H1 (cell line): ENCODE measurements at regions not wholly inside any gene's neighbourhood (a gene's known extent, or its start where the extent isn't known, plus 50 kb on each side); places are given as distances from the start of the nearest gene placed in this dataset.

Experiments
- CTCF ChIA-PET: fragments of 300-600 bp; sonication (Branson Sonifier 250); formaldehyde crosslinking; loops from one replicate; lab custom pipeline; 2021; ENCODE audit not compliant: partially characterized antibody; lab: Charles Lee
- POLR2A ChIA-PET: fragments of 300-600 bp; sonication (Branson Sonifier 250); formaldehyde crosslinking; loops from one replicate; lab custom pipeline; 2021; ENCODE audit warnings: inconsistent platforms; ENCODE audit not compliant: partially characterized antibody; lab: Charles Lee
- DNase-seq, 2 experiments: peaks; one replicate each; pipeline versions ENCODE4 v3.0.0 to v3.0.0-alpha.2; 2010 to 2022; ENCODE audit warnings: low spot score in 2 of 2, low read depth in 1 of 2, mixed read lengths in 1 of 2
- FAIRE-seq: peaks from 2 replicates; lab custom pipeline; 2011; peaks lifted over from hg19 to GRCh38; lab: Jason Lieb, UNC
- H2AFZ ChIP-seq: 2 replicates; pipeline ENCODE4 v1.8.1; 2012; ENCODE audit warnings: low read length, inconsistent platforms
- H2AK5ac ChIP-seq: 2 replicates; pipeline ENCODE4 v1.6.1; 2013; ENCODE audit warnings: low read depth, low read length
- H2BK120ac ChIP-seq: replicated peaks from 2 replicates; pipeline ENCODE3; 2013; ENCODE audit warnings: low read depth, low read length, inconsistent platforms
- H2BK12ac ChIP-seq: 2 replicates; pipeline ENCODE4 v1.6.1; 2013; ENCODE audit warnings: low read depth, low read length
- H2BK15ac ChIP-seq: 2 replicates; pipeline ENCODE4 v1.6.1; 2013; ENCODE audit warnings: low read length
- H2BK20ac ChIP-seq: 2 replicates; pipeline ENCODE4 v1.6.1; 2013; ENCODE audit warnings: low read length
- H2BK5ac ChIP-seq: 2 replicates; pipeline ENCODE4 v1.6.1; 2013; ENCODE audit warnings: low read depth, low read length
- H3K14ac ChIP-seq: 2 replicates; pipeline ENCODE4 v1.6.1; 2013; ENCODE audit warnings: inconsistent platforms; ENCODE audit not compliant: insufficient read length
- H3K18ac ChIP-seq: 2 replicates; pipeline ENCODE4 v1.6.1; 2013; ENCODE audit warnings: low read length; ENCODE audit errors: extremely low read depth
- H3K23ac ChIP-seq: 2 replicates; pipeline ENCODE4 v1.6.1; 2013; ENCODE audit warnings: inconsistent platforms; ENCODE audit not compliant: insufficient read length
- H3K23me2 ChIP-seq: 2 replicates; pipeline ENCODE4 v1.6.1; 2013; ENCODE audit warnings: low read depth, low read length
- H3K27ac ChIP-seq: 2 replicates; pipeline ENCODE4 v1.6.1; 2011; ENCODE audit warnings: low read depth, low read length, inconsistent platforms
- H3K27me3 ChIP-seq, 4 experiments: replicated peaks in 1 of 4; 1 replicate in 1 of 4; 2 replicates in 3 of 4; pipeline versions ENCODE4 v1.6.1 to v1.8.1; 2011 to 2013; ENCODE audit warnings: low read length in 3 of 4, mild to moderate bottlenecking in 3 of 4, inconsistent platforms in 2 of 4, mixed read lengths in 2 of 4, moderate library complexity in 1 of 4; ENCODE audit not compliant: control insufficient read depth in 3 of 4, insufficient read depth in 3 of 4; ENCODE audit errors: extremely low read depth in 1 of 4
- H3K36me3 ChIP-seq, 4 experiments: 2 replicates each; pipeline versions ENCODE4 v1.6.1 to v1.8.1; 2011 to 2013; ENCODE audit warnings: mild to moderate bottlenecking in 4 of 4, low read length in 3 of 4, moderate library complexity in 2 of 4, control low read depth in 1 of 4, inconsistent platforms in 1 of 4; ENCODE audit not compliant: insufficient read depth in 4 of 4, control insufficient read depth in 2 of 4
- H3K4ac ChIP-seq: replicated peaks from 2 replicates; pipeline ENCODE3; 2013; ENCODE audit warnings: low read length, low read depth, mixed read lengths, inconsistent platforms; ENCODE audit not compliant: insufficient read length
- H3K4me1 ChIP-seq, 4 experiments: replicated peaks in 1 of 4; 1 replicate in 1 of 4; 2 replicates in 3 of 4; pipeline versions ENCODE4 v1.6.1 to v1.8.1; 2011 to 2013; ENCODE audit warnings: low read length in 3 of 4, inconsistent platforms in 2 of 4, mixed read lengths in 1 of 4; ENCODE audit not compliant: insufficient read depth in 4 of 4, control insufficient read depth in 3 of 4
- H3K4me2 ChIP-seq, 2 experiments: 2 replicates each; pipeline versions ENCODE4 v1.6.1 to v1.8.1; 2011 to 2013; ENCODE audit warnings: low read depth in 2 of 2, low read length in 2 of 2, control low read depth in 1 of 2, inconsistent platforms in 1 of 2, mild to moderate bottlenecking in 1 of 2; ENCODE audit not compliant: insufficient read depth in 1 of 2
- H3K4me3 ChIP-seq, 4 experiments: fragments of 200-600, 300-600 bp in 1 of 4; sonication (generic), shearing (Covaris generic), sonication (Bioruptor Twin) in 1 of 4; 2 replicates each; pipeline versions ENCODE4 v1.5.1 to v1.8.1; 2011 to 2016; ENCODE audit warnings: low read length in 4 of 4, low read depth in 3 of 4, control low read depth in 2 of 4, inconsistent platforms in 2 of 4, mild to moderate bottlenecking in 2 of 4, mixed read lengths in 1 of 4, moderate library complexity in 1 of 4; ENCODE audit not compliant: insufficient read depth in 2 of 4; ENCODE audit errors: extremely low read depth in 1 of 4
- H3K56ac ChIP-seq: replicated peaks from 2 replicates; pipeline ENCODE3; 2013; ENCODE audit warnings: low read depth, mild to moderate bottlenecking, mixed read lengths, low read length, inconsistent platforms; ENCODE audit not compliant: insufficient read length
- H3K79me1 ChIP-seq: 2 replicates; pipeline ENCODE4 v1.6.1; 2013; ENCODE audit warnings: low read depth, low read length, control low read depth
- H3K79me2 ChIP-seq, 2 experiments: 2 replicates each; pipeline versions ENCODE4 v1.6.1 to v1.8.1; 2012 to 2013; ENCODE audit warnings: low read length in 2 of 2, mild to moderate bottlenecking in 2 of 2, inconsistent platforms in 1 of 2; ENCODE audit not compliant: insufficient read depth in 2 of 2, control insufficient read depth in 1 of 2
- H3K9ac ChIP-seq, 4 experiments: replicated peaks in 1 of 4; 1 replicate in 1 of 4; 2 replicates in 3 of 4; pipeline versions ENCODE4 v1.6.1 to v1.8.1; 2011 to 2013; ENCODE audit warnings: low read depth in 3 of 4, low read length in 3 of 4, control low read depth in 2 of 4, mild to moderate bottlenecking in 2 of 4, moderate library complexity in 2 of 4, inconsistent platforms in 1 of 4; ENCODE audit errors: extremely low read depth in 1 of 4
- H3K9me3 ChIP-seq, 2 experiments: 2 replicates each; pipeline versions ENCODE4 v1.6.1 to v1.8.1; 2012 to 2013; ENCODE audit warnings: mild to moderate bottlenecking in 2 of 2, moderate library complexity in 2 of 2, control low read depth in 1 of 2, inconsistent platforms in 1 of 2, low read depth in 1 of 2, low read length in 1 of 2, mixed read lengths in 1 of 2; ENCODE audit not compliant: insufficient read depth in 2 of 2
- H4K20me1 ChIP-seq, 2 experiments: replicated peaks in 1 of 2; 2 replicates each; pipeline versions ENCODE3 to v1.8.1; 2011 to 2013; ENCODE audit warnings: inconsistent platforms in 2 of 2, low read length in 2 of 2, mild to moderate bottlenecking in 1 of 2; ENCODE audit not compliant: insufficient read depth in 2 of 2, control insufficient read depth in 1 of 2
- H4K5ac ChIP-seq: 2 replicates; pipeline ENCODE4 v1.6.1; 2013; ENCODE audit warnings: low read length, low read depth, mixed read lengths, inconsistent platforms; ENCODE audit not compliant: insufficient read length
- H4K8ac ChIP-seq: 2 replicates; pipeline ENCODE4 v1.8.0; 2013; ENCODE audit warnings: mild to moderate bottlenecking, moderate library complexity, low read length, inconsistent platforms; ENCODE audit not compliant: insufficient read depth; ENCODE audit errors: extremely low read depth
- H4K91ac ChIP-seq: replicated peaks from 2 replicates; pipeline ENCODE3; 2013; ENCODE audit warnings: low read length, mixed read lengths, inconsistent platforms; ENCODE audit not compliant: insufficient read length
- CBX5 ChIP-seq: fragments of 300-800, 300-1000 bp; sonication (generic); IDR thresholded peaks from 2 replicates; pipeline ENCODE4 v1.7.1; 2016; ENCODE audit warnings: antibody characterized with exemption, low read length, low read depth
- JUND ChIP-seq: IDR thresholded peaks from 2 replicates; pipeline ENCODE4 v1.6.1; 2011; ENCODE audit warnings: mild to moderate bottlenecking, improper control_type of control experiment, low read length
- RAD21 ChIP-seq, 2 experiments: IDR thresholded peaks in 1 of 2; conservative IDR thresholded peaks in 1 of 2; 2 replicates each; pipeline ENCODE4 v1.6.1; 2011; ENCODE audit warnings: low read depth in 2 of 2, low read length in 2 of 2, improper control_type of control experiment in 1 of 2, inconsistent platforms in 1 of 2, mild to moderate bottlenecking in 1 of 2, moderate library complexity in 1 of 2
- SP2 ChIP-seq: IDR thresholded peaks from 2 replicates; pipeline ENCODE4 v1.6.1; 2012; ENCODE audit warnings: mild to moderate bottlenecking, low read length, inconsistent platforms
- WGBS, 2 experiments: shearing (Covaris generic) in 1 of 2; methylation state at CpG; one replicate each; pipeline versions ENCODE4 v1.1.6 to v1.1.7; 2013 to 2015; ENCODE audit warnings: low lambda C conversion rate in 2 of 2, mixed read lengths in 2 of 2, inconsistent platforms in 1 of 2, low coverage in 1 of 2, missing lambda C conversion rate in 1 of 2; ENCODE audit not compliant: insufficient replicate concordance in 2 of 2, insufficient coverage in 1 of 2, insufficient read length in 1 of 2; ENCODE audit errors: extremely low coverage in 1 of 2, missing lambda C conversion rate in 1 of 2; 5-methylcytosine and 5-hydroxymethylcytosine counted together

GRCh38 chr17:63120406-63120805 lies 154.4 kb downstream of the TANC2 start:
- no peaks in the 10 kb centered on the region for H4K20me1 ChIP-seq
- no peak overlapping the region for H2BK12ac ChIP-seq
- H3K79me2 ChIP-seq = no peaks in the 10 kb centered on the region
- no peaks in the 10 kb centered on the region for H3K27me3 ChIP-seq
- no peak overlapping the region for H3K27ac ChIP-seq
- no peak overlapping the region for H2BK120ac ChIP-seq
- H2BK15ac ChIP-seq = no peak overlapping the region
- ChIA-PET CTCF (no interaction called here), POLR2A (no interaction called here)
- H3K14ac ChIP-seq = no peak overlapping the region
- H3K4me1 ChIP-seq = no peaks in the 10 kb centered on the region; a peak in 1 of 7 replicates
- no peak for FAIRE-seq
- no peak overlapping the region for H3K23ac ChIP-seq
- DNase-seq = no peak
- H3K4me2 ChIP-seq = no peak overlapping the region
- no peaks in the 10 kb centered on the region for H3K9me3 ChIP-seq
- H4K8ac ChIP-seq = no peak overlapping the region
- 93% methylated on average over 2 of the region's 2 CpGs; no CpG with 5 or more reads in 1 of the 2 experiments for WGBS, 2 experiments
- no peak overlapping the region for H3K9ac ChIP-seq
- no peak overlapping the region for H2AFZ ChIP-seq
- no peak overlapping the region for H2AK5ac ChIP-seq
- no peak overlapping the region for H2BK20ac ChIP-seq
- no peak overlapping the region for H4K91ac ChIP-seq
- no peak overlapping the region for H4K5ac ChIP-seq
- H3K23me2 ChIP-seq = no peaks in the 10 kb centered on the region; the same call in 1 of the 2 replicates
- H3K79me1 ChIP-seq = no peaks in the 10 kb centered on the region
- H3K4me3 ChIP-seq = no peak overlapping the region
- no peaks in the 10 kb centered on the region for H3K36me3 ChIP-seq
- H3K56ac ChIP-seq = no peak overlapping the region
- no peak overlapping the region for H2BK5ac ChIP-seq
- H3K4ac ChIP-seq = no peak overlapping the region
- TF ChIP-seq RAD21 (IDR thresholded peaks at IDR 0.05 in 1 of 2, conservative IDR thresholded peaks at IDR 0.05 in 1 of 2; ENCODE audit: low read depth in 2 of 2, low read length in 2 of 2) (no peak), JUND (0 out of 2 replicates have a peak, but pooled peaks have one; percentile 42), SP2 (no peak), CBX5 (no peak)
- H3K18ac ChIP-seq = no peak overlapping the region
